Stimulated activated CD4-positive, alpha-beta T cell treated with anti-CD3 and anti-CD28 coated beads, Interleukin-4, amount 100 ng/mL, for 4 hours (primary cell): ENCODE measurements at regions not wholly inside any gene's neighbourhood (a gene's known extent, or its start where the extent isn't known, plus 50 kb on each side); places are given as distances from the start of the nearest gene placed in this dataset.
"Not testable (repeated sequence)": the region's sequence is repeated elsewhere in the genome, so short reads cannot be mapped to it uniquely, and the experiment has no call there.

ENCODE experiments used
- DNase-seq, 2 experiments: peaks; one replicate each; pipeline ENCODE4 v3.0.0-alpha.2; 2020

DNA sequence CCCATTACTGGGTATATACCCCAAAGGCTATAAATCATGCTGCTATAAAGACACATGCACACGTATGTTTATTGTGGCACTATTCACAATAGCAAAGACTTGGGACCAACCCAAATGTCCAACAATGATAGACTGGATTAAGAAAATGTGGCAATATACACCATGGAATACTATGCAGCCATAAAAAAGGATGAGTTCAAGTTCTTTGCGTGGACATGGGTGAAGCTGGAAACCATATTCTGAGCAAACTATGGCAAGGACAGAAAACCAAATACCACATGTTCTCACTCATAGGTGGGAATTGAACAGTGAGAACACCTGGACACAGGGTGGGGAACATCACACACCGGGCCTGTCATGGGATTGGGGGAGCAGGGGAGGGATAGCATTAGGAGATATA lies 54.4 kb upstream of the MUCL1 start:
- not testable (repeated sequence) for DNase-seq

DNA sequence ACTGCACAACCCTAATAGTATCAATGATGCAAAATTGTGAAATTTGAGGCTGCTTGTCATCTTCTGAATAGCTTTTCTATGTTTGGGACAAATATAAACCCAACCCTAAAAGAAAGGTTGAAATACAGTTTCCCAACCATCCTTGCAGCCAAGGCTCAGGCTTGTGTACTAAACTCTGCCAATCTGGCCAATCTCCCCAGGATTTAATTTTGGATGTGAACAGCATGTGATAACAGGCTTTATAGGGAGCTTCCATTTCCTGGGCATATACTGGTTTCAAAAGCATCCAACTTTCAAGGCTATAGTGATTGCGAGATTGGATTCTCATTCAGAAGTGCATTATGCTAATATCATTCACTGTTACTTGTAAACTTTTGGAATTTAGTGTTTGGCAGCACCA lies 55.7 kb upstream of the MUCL1 start:
- DNase-seq: no peak

DNA sequence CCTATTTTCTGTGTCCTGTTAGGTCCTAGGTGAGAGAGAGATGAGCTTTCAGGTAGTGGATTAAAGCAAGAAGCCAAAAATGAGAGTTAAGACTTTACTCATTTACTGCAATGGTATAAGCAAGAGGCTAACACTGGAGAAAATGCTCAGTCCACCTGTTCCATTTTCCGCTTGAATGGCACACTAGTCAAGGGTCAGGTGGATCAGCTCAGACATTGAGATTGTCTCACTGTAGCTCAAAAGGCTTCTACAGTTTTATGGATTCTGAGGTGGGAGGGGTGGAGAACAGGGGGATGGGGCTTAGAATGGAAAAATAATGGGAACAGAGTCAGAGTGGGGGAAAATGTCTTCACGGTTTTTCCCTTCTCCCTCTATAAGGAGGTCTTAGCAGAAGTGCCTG lies 57.3 kb upstream of the MUCL1 start:
- DNase-seq: no peak

DNA sequence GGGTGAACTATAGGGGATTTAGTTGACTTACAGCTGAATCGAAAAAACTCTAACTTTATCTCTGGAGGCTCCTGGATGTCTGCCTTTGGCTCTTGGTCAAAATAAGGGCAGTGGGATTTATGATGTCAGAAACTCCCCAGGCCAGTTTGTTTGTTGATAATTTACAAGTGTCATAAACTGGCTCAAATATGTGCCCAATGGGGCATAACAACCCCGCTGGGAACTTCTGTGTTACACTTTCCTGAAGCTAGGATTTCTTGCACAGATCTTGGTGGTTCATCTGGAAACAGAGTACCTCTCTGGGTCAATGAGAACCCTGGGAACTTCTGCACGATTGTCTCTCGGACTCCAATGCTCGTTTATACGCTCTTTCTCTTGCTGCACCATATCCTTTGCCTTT lies 58.7 kb upstream of the MUCL1 start:
- no peak for DNase-seq

DNA sequence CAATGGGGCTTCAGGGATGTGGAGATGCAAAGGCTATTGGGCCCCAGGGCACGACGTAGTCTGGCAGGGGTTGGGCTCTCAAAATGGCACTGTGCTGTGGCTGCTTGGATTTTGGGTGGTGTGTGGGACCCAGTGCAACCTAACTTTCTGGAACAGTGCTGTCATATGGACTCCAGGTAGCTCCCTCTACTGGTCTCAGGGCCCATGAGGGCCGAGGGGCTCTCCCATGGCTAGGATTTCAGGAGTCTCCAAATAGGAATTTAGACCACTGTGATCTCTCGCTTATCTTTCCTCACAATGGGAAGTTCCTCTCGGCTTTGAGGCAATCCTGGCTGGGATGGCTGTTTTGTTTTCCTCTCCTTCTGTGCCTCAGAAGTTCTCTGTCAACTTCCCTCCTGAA lies 68.2 kb upstream of the MUCL1 start:
- DNase-seq: no peak

DNA sequence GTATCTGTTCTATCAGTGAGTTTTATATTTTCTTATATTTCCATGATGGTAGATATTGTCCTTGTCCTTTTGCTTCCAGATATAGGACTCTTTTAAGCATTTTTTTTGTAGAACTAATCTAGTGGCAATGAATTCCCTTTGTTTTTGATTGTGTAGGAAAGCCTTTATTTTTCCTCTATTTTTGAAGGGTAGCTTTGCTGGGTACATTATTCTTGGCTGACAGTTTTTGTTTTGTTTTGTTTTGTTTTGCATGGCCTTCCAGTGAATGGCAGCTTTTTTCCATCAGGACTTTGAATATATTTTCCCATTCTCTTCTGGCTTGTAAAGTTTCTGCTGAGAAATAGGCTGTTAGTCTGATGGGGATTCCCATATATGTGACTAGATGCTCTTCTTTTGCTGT lies 70.2 kb upstream of the MUCL1 start:
- no peak for DNase-seq

DNA sequence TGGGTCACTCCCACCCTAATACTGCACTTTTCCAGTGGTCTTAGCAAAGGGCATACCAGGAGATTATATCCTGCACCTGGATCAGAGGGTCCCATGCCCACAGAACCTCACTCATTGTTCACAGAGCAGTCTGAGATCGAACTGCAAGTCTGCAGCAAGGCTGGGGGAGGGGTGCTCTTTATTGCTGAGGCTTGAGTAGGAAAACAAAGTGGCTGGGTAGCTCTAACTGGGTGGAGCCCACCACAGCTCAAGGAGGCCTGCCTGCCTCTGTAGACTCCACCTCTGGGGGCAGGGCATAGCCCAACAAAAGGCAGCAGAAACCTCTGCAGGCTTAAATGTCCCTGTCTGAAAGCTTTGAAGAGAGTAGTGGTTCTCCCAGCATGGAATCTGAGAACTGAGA lies 77.3 kb upstream of the MUCL1 start:
- DNase-seq: not testable (repeated sequence)

DNA sequence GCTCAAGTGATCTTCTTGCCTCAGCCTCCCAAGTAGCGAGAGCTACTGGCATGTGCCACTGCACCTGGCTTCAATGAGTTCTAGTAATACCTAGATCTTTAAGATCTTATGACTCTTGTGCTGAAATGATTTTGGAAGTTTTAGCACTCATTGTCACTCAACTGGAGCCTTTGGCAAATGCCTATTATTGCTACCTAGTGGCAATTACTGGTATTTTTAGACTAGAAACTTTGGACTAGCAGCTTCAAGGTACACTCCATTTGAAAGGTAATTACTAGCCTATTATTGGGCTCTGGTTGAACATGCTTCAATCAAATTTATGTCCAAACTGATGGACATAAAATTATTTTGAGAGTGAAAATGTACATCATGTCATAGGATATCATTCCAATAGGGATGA lies 80.7 kb upstream of the MUCL1 start:
- DNase-seq: no peak

DNA sequence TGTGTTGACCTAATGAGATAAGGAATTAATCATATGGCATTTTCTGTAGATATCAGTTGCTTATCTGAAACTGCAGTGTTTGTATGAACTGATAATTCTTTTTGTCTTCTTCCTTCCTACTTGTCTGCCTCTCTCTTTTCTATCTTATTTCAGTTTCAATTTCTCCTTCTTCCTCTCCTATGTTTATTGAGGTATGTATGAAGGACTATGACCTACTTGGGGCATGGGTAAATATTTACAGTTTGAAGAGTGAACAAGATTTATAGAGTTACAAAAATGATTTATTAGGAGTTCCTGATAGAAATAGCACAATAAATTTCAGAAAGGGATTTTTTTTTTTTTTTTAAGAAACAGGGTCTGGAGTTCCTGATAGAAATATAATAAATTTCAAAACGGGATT lies 88.7 kb upstream of the MUCL1 start:
- no peak for DNase-seq

DNA sequence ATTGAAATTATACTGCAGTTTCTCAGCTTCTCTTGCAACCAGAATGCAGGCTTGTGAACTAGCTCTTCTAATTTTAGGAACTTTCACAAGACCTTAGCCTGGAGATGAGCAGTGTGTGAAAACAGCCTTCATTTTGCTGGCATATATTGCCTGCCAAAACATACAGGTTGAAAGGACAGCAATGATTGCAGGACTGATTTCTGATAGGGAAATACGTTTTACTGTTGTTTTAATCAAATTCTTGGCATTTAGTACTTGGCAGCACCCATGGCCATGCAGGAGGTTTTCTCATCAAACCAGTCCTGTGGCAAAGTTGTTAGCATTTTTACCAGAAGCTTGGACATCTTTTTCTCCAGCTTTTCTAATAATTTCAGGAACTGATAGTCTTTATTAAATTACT lies 91.9 kb upstream of the MUCL1 start:
- no peak for DNase-seq

DNA sequence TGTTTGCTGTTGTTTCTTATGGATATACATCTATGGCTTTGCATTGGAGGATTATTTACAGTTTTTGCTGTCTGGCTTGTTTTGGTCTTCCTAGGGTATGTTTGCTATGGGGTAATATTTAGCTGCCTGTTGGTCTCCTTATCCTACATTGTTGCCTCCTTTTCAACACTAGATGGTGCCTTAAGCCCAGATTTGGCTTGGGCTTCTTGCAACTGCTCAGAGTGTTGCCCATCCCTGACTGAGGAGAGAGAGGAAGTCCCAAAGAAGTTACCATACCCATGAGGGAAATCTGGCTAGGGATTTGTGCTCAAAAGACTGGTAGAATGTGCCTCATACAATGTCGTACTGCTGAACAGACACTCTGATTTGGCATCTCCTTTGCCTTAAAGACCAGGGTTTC lies 94.6 kb upstream of the MUCL1 start:
- no peak for DNase-seq

DNA sequence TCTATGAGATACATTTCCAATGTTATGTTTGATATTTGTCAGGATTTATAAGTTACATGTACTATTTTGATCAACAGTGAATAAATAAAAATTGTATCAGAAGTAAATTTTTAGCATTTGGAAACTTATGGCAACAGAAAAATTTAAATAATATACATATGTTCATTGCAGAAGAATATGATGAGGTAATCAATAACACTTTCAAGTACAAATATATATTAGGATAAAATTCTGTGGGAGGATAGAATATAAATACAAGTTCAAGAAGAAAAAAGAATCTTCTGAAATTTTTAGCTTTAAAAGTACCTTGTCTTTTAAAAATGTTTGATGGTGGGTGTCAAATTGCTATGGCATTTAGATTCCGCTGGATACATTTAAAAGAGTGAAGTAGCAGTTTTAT lies 102.8 kb upstream of the MUCL1 start:
- no peak for DNase-seq

DNA sequence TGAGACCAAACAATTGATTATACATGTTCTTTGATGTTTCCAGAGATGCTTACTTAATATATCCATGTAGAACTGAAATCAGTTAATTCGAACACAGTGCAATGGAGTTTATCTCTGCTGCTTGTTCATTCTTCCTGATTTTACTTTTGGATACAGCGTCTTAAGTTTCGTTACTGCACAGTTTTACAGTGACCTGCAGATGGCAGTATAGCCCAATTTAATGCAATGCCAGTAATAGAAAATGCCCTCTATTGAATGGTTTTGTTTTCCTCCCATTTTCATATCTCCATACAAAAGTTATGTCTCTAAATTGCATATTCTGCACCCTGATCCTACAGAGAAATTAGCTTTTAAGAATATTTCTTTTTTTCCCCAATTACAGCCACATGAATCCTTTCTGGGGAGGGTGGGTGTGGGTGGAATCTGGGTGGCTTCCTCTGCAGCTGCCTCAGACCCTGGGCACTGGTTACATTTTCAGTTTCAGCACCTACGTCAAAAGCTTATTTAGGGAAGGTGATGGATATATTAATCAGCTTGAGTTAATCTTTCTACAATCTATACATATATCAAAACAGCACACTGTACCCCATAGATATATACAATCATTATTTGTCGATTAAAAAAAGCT lies 101.1 kb upstream of the DCD start:
- peak in 1 of 2 experiments; percentile 9 for DNase-seq

DNA sequence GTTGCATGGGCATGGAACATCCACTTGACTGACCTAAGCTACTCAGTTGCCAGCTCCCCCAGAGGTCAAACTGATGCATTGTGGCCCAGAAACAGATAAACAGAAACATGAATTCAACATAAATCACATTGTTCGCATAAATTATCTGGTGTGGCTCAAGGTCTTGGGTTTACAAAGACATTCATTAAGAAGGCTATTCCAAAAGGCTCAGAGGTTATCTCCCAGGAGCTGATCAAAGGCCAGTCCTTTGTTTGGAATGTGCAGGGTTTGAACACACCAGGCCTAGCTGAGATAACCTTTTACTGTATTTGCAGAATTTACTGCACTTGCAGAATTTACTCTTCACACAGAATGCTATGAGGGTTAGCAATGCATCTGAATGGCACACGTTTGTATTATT lies 96.4 kb upstream of the DCD start:
- DNase-seq: no peak

DNA sequence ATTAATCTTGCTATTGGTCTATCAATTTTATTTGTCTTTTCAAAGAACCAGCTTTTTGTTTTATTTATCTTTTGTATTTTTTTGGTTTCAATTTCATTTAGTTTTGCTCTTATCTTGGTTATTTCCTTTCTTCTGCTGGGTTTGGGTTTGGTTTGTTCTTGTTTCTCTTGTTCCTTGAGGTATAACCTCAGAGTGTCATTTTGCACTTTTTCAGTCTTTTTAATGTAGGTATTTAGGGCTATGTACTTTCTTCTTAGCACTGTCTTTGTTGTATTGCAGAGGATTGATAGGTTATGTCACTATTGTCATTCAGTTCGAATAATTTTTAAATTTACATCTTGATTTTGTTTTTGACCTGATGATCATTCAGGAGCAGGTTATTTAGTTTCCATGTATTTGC lies 92.7 kb upstream of the DCD start:
- DNase-seq: no peak

DNA sequence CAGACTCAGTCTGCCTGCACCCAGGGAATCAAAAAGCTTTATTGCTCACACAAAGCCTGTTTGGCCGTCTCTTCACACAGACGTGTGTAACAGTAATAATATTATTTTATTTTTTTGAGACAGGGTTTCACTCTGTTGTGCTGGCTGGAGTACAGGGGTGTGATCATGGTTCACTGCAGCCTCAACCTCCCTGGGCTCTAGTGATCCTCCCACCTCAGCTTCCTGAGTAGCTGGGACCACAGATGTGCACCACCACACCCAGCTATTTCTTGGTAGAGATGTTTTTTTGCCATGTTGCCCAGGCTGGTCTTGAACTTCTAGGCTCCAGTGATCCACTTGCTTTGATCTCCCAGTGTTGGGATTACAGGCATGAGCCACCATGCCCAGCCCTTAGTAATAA lies 88.4 kb upstream of the DCD start:
- no peak for DNase-seq

DNA sequence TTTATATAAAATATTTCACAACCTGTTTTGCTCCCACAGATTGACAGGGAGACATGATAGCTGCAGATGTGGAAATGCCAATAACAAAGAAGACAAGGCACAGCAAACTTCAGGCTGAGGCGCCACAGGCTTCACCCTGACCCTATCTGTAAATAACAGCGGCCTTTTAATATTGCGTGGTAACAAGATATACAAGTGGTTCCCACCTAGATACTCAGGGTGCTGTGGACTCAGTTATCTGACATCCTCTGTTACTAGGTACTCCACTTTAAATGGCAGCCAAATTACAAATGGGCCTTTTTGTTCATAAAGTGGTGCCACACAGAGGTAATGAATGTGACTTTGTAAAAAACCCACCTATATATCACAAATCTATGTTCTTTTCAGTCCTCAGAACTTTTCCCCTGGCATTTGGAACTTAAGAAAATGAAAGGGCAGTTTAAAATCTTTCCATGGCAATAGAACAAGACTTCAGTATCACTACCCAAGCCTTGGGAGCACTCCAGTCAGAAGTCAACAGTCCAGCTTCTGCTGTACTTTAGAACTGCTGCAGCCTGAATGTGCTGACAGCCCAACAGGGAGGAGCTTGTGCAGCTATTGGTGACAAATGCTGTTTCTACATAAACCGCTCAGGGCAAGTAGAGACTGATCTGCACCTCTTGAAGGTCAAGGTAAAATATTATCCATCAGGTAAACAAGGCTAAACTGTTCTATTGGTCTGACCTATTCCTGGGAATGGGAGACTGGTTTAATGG lies 86.2 kb upstream of the DCD start:
- no peak for DNase-seq

DNA sequence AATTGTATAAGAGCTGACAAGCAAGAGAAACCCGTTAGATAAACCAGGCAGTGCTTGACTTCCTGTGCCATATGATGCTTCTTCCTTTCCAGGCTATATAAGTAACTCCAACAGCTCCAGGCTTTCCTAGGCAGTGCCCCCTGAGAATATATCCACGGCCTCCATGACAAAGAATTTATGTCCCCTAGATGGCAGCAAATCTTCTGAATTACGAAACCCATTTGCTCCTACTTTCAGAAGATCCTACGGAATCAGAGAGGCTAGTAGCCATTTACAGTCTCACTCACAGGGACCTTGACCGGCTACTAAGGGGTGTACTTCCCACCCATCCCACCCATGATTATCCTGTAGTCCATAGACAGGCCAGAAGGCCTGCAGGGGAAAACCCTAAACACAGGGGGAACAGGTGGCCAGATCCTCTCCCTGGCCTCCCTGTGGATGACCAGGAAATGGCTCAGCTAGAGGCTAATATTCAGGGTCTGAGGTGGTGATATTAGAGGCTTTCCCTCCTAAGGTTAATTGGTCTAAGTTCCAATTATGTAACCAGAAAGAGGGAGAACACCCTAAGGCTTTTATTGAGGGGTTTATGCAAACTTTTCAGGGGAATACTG lies 77.2 kb upstream of the DCD start:
- DNase-seq: no peak

DNA sequence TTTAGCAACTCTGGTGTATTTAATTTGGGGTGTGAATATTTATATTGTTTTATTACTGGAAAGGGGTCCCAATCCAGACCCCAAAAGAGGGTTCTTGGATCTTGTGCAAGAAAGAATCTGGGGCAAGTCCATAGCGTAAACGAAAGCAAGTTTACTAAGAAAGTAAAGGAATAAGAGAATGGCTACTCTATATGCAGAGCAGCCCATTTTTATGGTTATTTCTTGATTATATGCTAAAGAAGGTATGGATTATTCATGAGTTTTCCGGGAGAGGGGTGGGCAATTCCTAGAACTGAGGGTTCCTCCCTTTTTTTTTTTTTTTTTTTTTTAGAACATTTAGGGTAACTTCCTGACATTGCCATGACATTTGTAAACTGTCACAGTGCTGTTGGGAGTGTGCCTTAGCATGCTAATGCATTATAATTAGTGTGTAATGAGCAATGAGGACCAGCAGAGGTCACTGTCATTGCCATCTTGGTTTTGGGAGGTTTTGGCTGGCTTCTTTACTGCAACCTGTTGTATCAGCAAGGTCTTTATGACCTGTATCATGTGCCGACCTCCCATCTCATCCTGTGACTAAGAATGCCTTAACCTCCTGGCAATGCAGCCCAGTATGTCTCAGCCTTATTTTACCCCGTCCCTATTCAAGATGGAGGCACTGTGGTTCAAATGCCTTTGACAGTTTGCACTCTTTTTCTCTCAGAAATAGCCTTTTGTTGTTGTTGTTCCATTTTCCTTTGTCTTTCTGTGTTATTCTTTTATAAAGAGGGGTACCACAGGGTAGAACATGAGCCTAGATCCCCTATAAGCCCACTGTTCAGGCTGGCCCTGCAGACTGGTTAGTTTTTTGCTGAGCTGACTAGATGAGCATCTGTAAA lies 75.5 kb upstream of the DCD start:
- peak in 1 of 2 experiments; percentile 4 for DNase-seq

DNA sequence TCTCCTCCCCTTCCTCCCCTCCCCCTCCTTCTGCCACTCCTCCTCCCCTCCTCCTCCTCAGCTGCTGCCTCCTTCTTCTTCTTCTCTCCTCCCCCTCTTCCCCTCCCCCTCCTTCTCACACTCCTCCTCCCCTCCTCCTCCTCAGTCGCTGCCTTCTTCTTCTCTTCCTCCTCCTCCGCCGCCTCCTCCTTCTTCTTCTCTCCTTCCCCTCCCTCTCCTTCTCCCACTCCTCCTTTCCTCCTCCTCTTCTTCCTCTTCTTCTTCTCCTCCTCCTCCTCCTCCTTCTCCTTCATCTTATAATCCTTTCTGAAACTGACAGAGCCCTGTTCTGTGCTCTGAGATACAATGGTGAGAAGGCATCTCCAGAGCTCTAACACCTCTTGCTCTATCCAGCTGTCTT lies 73.1 kb upstream of the DCD start:
- no peak for DNase-seq

DNA sequence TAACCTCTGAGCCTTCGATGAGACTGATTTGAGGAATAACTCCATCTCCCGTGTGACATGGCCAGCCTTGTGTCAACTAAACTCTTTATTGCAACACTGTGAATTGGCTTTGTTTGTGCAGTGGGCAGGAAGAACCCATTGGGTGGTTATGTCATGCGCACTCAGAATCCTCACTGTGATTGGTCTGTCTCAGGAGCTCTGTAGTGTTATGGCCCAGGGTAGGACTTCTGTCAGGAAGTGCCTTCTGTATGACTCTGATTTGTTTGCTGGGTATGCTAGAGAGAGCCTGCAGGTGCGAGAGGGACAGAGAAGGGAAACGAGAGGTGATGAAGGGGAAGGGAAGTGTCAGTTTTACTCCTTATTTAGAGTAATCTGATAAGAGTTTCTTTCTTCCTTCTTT lies 71.5 kb upstream of the DCD start:
- DNase-seq: no peak

DNA sequence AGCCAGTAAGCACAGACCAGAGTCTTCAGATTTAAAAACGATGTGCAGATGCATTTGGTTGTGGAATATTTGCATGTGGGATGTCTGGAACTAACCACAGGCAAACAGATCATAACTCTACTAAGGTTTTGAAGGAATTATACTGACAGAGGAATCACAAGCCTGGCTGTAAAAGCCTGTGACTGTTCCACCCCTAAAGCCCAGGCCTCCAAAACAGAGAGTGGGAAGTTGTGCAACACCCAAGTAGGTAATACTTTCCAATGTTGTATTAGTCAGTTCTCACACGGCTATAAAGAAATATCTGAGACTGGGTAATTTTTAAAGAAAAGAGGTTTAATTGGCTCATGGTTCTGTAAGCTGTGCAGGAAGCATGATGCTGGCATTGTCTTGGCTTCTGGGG lies 68.1 kb upstream of the DCD start:
- DNase-seq: no peak

DNA sequence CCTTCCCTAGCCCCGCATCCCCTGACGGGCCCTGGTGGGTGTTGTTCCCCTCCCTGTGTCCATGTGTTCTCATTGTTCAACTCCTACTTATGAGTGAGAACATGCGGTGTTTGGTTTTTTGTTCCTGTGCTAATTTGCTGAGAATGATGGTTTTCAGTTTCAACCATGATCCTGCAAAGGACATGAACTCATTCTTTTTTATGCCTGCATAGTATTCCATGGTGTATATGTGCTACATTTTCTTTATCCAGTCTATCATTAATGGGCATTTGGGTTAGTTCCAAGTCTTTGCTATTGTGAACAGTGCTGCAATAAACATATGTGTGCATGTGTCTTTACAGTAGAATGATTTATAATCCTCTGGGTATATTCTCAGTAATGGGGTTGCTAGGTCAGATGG lies 65.7 kb upstream of the DCD start:
- not testable (repeated sequence) for DNase-seq

DNA sequence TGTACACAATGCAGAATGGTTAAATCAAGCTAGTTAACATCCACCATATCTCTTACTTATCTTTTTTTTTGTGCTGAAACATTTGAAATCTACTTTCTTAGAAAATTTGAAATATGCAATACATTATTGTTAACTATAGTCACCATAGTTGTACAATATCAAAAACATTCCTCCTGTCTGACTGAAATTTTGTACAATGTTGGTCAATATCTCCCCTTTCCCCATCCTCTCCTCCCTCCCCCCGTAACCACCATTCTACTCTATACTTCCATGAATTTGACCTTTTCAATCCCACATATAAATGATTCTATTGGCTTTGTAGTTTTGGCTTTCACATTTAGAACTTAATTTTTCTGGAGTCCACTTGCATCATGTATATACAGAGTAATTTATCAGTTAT lies 63.5 kb upstream of the DCD start:
- DNase-seq: no peak
